MM.1S (cell line): ENCODE measurements at regions not wholly inside any gene's neighbourhood (a gene's known extent, or its start where the extent isn't known, plus 50 kb on each side); places are given as distances from the start of the nearest gene placed in this dataset.

Experiments used
- DNase-seq: peaks from one replicate; pipeline ENCODE4 v3.0.0-alpha.2; 2015
- H2AFZ ChIP-seq: fragments of 300-600 bp; sonication (generic); 2 replicates; pipeline ENCODE4 v1.6.0; 2016; ENCODE audit warnings: antibody characterized with exemption, low read length
- H3F3A ChIP-seq: fragments of 300-600 bp; sonication (generic); 2 replicates; pipeline ENCODE4 v1.6.1; 2016; ENCODE audit warnings: mild to moderate bottlenecking, antibody characterized with exemption, low read length, moderate library complexity, mixed read lengths; ENCODE audit not compliant: insufficient read depth
- H3K27ac ChIP-seq: fragments of 300-600 bp; sonication (generic); 2 replicates; pipeline ENCODE4 v1.5.1; 2016; ENCODE audit warnings: mild to moderate bottlenecking, low read length
- H3K27me3 ChIP-seq: fragments of 300-600 bp; sonication (generic); replicated peaks from 2 replicates; pipeline ENCODE4 v1.6.0; 2016; ENCODE audit warnings: low read length; ENCODE audit not compliant: insufficient read depth
- H3K36me3 ChIP-seq: fragments of 300-600 bp; sonication (generic); replicated peaks from 2 replicates; pipeline ENCODE4 v1.6.1; 2016; ENCODE audit warnings: mild to moderate bottlenecking, low read length, mixed read lengths; ENCODE audit not compliant: insufficient read depth
- H3K4me1 ChIP-seq: fragments of 300-600 bp; sonication (generic); 2 replicates; pipeline ENCODE4 v1.6.1; 2016; ENCODE audit warnings: low read length, mixed read lengths
- H3K4me2 ChIP-seq: fragments of 300-600 bp; sonication (generic); 2 replicates; pipeline ENCODE4 v1.6.0; 2016; ENCODE audit warnings: low read depth, low read length
- H3K4me3 ChIP-seq: fragments of 300-600 bp; sonication (generic); 2 replicates; pipeline ENCODE4 v1.5.1; 2016; ENCODE audit warnings: low read length, mixed read lengths
- H3K79me2 ChIP-seq: fragments of 300-600 bp; sonication (generic); 2 replicates; pipeline ENCODE4 v1.6.1; 2016; ENCODE audit warnings: mixed run types, low read length, mixed read lengths
- H3K9ac ChIP-seq: fragments of 300-600 bp; sonication (generic); 2 replicates; pipeline ENCODE4 v1.6.1; 2016; ENCODE audit warnings: low read length, mixed read lengths
- H3K9me2 ChIP-seq: fragments of 300-600 bp; sonication (generic); replicated peaks from 2 replicates; pipeline ENCODE4 v1.6.1; 2016; ENCODE audit warnings: mild to moderate bottlenecking, low read length, mixed read lengths; ENCODE audit not compliant: insufficient read depth
- H3K9me3 ChIP-seq: fragments of 300-600 bp; sonication (generic); replicated peaks from 2 replicates; pipeline ENCODE4 v1.6.1; 2016; ENCODE audit warnings: mild to moderate bottlenecking, low read length, mixed read lengths; ENCODE audit not compliant: insufficient read depth
- H4K20me1 ChIP-seq: fragments of 300-600 bp; sonication (generic); 2 replicates; pipeline ENCODE4 v1.6.1; 2016; ENCODE audit warnings: mild to moderate bottlenecking, low read length, moderate library complexity, mixed read lengths; ENCODE audit not compliant: insufficient read depth
- EZH2 ChIP-seq: fragments of 300-600 bp; sonication (generic); optimal IDR thresholded peaks from 2 replicates; pipeline ENCODE3; 2017; ENCODE audit warnings: low read depth, mild to moderate bottlenecking, antibody characterized with exemption, low read length, mixed read lengths
- EZH2phosphoT487 ChIP-seq: fragments of 300-600 bp; sonication (generic); IDR thresholded peaks from 2 replicates; pipeline ENCODE4 v1.6.1; 2018; ENCODE audit warnings: antibody characterized with exemption, low read length
- TF ChIP-seq, protein P1 (sequence below): fragments of 300-600 bp; sonication (generic); IDR thresholded peaks from 2 replicates; pipeline ENCODE4 v1.5.1; 2016; ENCODE audit warnings: antibody characterized with exemption, low read length, mixed read lengths

DNA sequence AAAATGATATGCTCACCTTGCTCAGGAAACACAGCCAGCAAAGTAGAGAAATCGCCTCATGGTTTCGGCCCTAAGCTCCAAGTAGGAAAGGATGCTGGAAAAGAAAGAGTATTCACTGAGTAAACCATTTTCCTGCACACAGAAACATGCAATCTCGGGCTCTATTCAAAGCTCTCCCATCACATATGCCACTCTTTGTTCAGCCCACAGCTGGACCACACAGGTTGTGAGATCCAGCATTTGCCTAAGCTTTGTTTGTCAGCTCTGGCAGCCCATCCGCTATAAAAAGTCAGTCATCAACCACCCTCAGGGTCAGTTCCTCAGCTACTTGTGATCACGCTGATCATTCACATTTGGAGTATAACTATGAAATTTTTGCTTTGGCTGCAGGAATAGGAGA lies 96.5 kb upstream of the SMARCA2 start:
- DNase-seq = no peak
- Histone ChIP-seq H3K36me3 (no peaks in the 10 kb centered on the region), H3K9ac (no peak overlapping the region), H3K9me2 (no peaks in the 10 kb centered on the region), H3K4me3 (no peak overlapping the region), H3F3A (no peaks in the 10 kb centered on the region), H3K4me1 (peaks cover 30% of the 10 kb centered on the region), H3K9me3 (no peaks in the 10 kb centered on the region), H3K79me2 (no peaks in the 10 kb centered on the region), H2AFZ (no peak overlapping the region), H3K27me3 (no peaks in the 10 kb centered on the region), H4K20me1 (no peaks in the 10 kb centered on the region), H3K4me2 (no peak overlapping the region), H3K27ac (no peak overlapping the region)
- TF ChIP-seq EZH2phosphoT487 (no peak), EZH2 (no peak)
- TF ChIP-seq, protein P1, sequence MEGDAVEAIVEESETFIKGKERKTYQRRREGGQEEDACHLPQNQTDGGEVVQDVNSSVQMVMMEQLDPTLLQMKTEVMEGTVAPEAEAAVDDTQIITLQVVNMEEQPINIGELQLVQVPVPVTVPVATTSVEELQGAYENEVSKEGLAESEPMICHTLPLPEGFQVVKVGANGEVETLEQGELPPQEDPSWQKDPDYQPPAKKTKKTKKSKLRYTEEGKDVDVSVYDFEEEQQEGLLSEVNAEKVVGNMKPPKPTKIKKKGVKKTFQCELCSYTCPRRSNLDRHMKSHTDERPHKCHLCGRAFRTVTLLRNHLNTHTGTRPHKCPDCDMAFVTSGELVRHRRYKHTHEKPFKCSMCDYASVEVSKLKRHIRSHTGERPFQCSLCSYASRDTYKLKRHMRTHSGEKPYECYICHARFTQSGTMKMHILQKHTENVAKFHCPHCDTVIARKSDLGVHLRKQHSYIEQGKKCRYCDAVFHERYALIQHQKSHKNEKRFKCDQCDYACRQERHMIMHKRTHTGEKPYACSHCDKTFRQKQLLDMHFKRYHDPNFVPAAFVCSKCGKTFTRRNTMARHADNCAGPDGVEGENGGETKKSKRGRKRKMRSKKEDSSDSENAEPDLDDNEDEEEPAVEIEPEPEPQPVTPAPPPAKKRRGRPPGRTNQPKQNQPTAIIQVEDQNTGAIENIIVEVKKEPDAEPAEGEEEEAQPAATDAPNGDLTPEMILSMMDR = no peak

DNA sequence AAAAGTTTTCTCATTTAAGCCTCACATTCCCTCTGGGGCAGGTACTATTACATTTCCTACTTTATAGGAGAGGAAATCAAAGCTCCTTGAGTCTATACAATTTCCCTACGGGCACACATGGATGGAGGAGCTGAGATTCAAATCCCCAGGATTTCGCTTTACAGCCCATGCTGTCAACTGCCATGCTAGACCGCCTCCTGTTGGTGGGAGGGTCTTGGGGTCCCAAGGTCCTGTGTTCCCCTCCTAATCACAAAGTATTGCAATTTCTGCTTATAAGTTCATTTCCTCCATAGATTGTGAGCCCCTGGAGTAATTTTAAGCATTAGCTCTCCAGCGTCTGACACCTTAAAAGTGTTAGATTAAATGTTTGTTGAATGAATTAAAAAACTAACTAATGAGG lies 95.9 kb upstream of the SMARCA2 start:
- H3K9ac ChIP-seq = no peak overlapping the region
- H3F3A ChIP-seq = no peaks in the 10 kb centered on the region
- H3K4me1 ChIP-seq = peaks cover 30% of the 10 kb centered on the region
- H3K27me3 ChIP-seq = no peaks in the 10 kb centered on the region
- DNase-seq = no peak
- no peaks in the 10 kb centered on the region for H4K20me1 ChIP-seq
- no peaks in the 10 kb centered on the region for H3K9me3 ChIP-seq
- no peak overlapping the region for H2AFZ ChIP-seq
- no peak overlapping the region for H3K27ac ChIP-seq
- no peak overlapping the region for H3K4me2 ChIP-seq
- H3K79me2 ChIP-seq = no peaks in the 10 kb centered on the region
- H3K4me3 ChIP-seq = no peak overlapping the region
- H3K9me2 ChIP-seq = no peaks in the 10 kb centered on the region
- no peak for TF ChIP-seq EZH2
- no peak for TF ChIP-seq EZH2phosphoT487
- TF ChIP-seq, protein P1 = no peak
- H3K36me3 ChIP-seq = no peaks in the 10 kb centered on the region

DNA sequence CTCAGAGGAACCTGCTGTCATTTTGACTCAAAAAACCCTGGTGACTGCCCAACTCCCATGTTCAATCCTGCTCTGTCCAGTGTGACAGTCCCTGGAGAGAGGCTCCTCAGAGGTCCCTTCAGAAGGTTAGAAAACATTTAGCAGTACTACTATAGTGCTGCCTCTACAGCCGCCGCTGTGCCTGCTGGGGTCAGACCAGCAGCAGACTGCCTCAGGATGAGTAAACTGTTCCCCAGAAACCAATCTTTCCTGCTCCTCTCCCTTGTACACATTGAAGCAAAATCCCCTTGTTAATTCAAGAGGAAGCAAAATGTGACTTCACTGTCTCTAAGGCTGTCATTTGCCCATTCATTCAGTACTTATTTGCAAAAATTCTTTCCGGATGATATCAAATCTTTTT lies 94.8 kb upstream of the SMARCA2 start:
- Histone ChIP-seq H3K9me2 (no peaks in the 10 kb centered on the region), H3K4me1 (peaks cover 30% of the 10 kb centered on the region), H3K27ac (no peak overlapping the region), H3K9ac (no peak overlapping the region), H3K4me3 (no peak overlapping the region), H4K20me1 (no peaks in the 10 kb centered on the region), H3K27me3 (no peaks in the 10 kb centered on the region), H3F3A (no peaks in the 10 kb centered on the region), H3K4me2 (no peak overlapping the region), H3K9me3 (no peaks in the 10 kb centered on the region), H2AFZ (no peak overlapping the region), H3K36me3 (no peaks in the 10 kb centered on the region), H3K79me2 (no peaks in the 10 kb centered on the region)
- DNase-seq = no peak
- TF ChIP-seq EZH2 (no peak), EZH2phosphoT487 (no peak)
- TF ChIP-seq, protein P1 = no peak
